HG03460 (cell line): ENCODE measurements at regions not wholly inside any gene's neighbourhood (a gene's known extent, or its start where the extent isn't known, plus 50 kb on each side); places are given as distances from the start of the nearest gene placed in this dataset.
"Not testable (repeated sequence)": the region's sequence is repeated elsewhere in the genome, so short reads cannot be mapped to it uniquely, and the experiment has no call there.

Experiments
- ATAC-seq: cut with Tn5 transposase; IDR thresholded peaks from one replicate; pipeline ENCODE4 v1.9.1; 2021; ENCODE audit not compliant: unreplicated experiment

DNA sequence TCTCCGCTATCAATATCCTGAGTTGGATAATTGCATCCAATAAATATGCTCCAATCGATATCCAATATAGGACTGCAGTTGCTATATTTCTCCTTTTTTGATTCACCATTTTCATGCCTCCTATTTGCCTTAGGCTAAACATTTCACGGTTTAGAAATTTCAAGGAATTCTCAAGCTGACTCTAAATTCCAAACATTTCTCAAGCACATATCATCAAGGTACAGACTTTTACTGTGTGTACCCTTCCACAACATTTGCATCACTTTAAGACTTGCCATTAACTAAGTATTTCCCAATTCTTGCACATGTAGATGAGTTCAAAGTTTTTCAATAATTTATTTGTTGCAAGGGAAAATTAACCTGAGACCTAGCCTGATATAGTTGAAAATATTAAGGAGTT, 795.2 kb upstream of the TMPRSS15 start:
- ATAC-seq, result no peak

DNA sequence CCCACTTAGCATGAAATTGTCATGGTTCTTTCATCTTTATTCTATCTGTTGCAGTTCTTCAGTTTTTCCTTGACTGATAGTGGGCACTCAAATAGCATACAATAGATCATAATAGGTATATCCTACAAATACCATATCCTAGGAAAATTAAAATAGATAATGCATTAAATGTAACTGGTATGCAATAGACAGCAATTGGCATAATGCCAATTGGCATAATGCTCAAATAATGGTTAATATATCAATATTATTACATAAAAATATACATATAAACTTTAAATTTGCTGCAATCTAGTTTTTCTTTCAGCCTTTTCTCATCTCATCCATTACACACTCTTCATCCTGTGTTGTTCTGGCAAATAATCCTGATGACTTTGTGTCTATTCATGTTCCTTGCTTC, 814.6 kb upstream of the TMPRSS15 start:
- ATAC-seq, result no peak

DNA sequence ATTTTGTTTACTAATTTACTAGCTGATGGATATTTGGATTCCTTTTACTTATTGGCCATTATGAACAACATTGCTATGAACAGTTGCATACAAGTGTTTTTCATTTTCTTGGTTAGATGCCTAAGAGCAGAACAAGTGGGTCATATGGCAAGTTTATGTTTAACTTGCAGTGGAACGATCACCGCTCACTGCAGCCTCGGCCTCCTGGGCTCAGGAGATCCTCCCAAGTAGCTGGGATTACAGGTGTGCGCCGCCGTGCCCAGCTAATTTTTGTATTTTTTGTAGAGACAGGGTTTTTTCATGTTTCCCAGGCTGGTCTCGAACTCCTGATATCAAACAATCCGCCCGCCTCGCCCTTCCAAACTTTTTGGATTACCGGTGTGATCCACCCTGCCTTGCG, 820.5 kb upstream of the TMPRSS15 start:
- ATAC-seq, result no peak

DNA sequence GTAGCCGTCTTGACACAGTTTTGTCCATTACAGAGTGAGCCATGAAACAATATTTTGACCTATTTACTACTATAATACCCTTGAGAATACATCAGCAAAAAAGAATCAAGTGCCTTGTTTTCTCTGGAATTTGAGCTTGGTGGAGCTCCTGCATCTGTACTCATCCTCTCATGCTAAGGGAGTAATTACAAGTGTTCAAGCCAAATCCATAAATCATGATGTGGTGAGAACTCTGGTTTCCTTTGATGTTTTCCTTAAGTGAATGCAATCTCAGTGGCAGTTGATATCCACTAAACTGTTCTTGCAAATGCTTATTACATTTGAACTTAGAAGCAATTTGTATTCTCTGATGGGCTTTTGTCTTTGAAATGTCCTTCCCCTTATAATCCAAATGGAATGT, 824.6 kb upstream of the TMPRSS15 start:
- ATAC-seq, result no peak

DNA sequence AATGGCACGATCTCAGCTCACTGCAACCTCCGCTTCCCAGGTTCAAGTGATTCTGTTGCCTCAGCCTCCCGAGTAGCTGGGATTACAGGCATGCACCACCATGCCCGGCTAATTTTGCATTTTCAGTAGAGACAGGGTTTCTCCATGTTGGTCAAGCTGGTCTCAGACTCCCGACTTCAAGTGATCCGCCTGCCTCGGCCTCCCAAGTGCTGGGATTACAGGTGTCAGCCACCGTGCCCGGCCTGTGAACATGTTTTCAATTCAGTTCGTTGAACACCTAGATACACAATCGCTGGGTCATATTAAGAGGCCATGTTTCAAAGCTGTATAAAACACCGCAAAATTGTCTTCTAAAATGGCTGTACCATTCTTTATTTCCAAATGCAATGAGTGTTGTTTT, 830.3 kb upstream of the TMPRSS15 start:
- not testable (repeated sequence) for ATAC-seq

DNA sequence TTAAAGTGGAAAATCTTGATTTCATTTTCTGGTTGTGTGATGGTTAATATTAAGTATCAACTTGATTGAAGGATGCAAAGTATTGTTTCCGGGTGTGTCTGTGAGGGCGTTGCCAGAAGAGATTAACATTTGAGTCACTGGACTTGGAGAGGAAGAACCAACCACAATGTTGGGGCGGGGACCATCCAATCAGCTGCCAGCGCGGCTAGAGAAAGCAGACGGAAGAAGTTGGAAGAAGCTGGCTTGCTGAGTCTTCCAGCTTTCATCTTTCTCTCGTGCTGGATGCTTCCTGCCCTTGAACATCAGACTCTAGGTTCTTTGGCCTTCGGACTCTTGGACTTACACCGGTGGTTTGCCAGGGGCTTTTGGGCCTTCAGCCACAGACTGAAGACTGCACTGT, 832.6 kb upstream of the TMPRSS15 start:
- ATAC-seq, result no peak

DNA sequence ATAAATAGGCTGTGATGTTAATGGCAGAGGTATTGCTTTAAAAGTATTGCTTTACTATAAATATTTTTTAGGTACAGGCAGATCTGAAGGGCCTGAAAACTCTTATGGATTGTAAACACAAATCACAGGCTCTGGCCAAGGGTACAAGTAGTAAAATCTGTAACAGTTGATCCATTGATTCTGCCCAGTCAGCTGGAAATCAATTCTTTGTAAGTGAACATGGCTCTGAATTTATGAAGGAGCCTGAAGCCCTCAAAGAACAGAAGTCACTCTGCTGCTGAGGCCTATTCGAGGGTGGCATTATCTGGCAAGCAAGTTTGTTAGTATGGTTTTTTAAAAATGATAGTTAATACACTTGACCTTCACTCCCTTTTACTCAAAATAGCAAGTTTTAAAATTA, 834.0 kb upstream of the TMPRSS15 start:
- no peak for ATAC-seq

DNA sequence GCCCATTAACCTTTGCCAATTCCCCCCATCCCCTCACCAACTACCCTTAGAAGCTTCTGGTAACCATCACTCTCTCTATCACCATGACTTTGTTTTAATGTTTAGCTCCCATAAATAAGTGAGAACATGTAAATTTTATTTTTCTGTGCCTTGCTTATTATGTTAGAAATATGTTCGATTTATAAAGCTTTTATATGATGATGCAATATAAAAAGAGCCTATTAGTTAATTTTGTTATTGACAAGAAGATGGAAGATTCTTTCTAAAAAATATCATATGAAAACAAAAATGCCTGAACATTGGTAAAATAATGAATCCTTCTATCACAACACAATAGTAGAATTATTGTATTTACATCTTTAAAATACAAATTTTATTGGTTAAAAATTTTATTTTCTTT, 836.1 kb upstream of the TMPRSS15 start:
- no peak for ATAC-seq

DNA sequence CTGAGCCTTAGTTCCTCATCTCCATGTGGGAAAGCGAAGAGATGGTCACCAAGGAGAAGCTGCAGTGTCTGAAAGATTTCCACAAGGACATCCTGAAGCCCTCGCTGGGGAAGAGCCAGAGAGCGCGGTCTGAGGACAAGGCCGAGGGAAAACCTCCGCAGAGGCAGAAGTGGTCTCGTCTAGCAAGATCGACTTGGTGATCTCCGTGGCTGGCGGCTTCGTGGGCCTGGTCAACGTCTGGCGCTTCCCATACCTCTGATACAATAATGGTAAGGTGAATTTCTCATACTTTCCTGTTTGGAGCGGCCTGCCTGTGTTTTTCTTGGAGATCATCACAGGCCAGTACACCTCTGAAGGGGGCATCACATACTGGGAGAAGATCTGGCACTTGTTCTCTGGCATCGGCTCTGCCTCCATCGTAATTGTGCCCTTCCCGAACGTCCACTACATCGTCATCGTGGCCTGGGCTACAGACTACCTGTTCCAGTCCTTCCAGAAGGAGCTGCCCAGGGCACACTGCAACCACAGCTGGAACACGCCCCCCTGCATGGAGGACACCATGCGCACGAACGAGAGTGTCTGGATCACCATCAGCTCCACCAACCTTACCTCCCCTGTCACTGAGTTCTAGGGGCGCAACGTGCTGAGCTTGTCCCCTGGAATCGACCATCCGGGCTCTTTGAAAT, 841.1 kb upstream of the TMPRSS15 start:
- no peak for ATAC-seq

DNA sequence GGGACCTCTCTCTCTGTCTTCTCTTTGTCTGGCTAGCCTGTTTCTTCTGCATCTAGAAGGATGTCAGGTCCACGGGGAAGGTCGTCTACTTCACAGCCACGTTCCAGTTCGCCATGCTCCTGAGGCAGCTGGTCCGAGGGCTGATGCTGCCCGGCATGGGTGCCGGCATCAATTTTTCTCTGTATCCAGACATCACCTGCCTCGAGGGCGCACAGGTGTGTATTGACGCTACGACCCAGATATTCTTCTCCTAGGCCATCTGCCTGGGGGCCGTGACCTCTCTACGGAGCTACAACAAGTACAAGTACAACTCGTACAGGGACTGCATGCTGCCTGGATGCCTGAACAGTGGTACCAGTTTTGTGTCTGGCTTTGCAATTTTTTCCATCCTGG, 841.6 kb upstream of the TMPRSS15 start:
- ATAC-seq, result no peak

DNA sequence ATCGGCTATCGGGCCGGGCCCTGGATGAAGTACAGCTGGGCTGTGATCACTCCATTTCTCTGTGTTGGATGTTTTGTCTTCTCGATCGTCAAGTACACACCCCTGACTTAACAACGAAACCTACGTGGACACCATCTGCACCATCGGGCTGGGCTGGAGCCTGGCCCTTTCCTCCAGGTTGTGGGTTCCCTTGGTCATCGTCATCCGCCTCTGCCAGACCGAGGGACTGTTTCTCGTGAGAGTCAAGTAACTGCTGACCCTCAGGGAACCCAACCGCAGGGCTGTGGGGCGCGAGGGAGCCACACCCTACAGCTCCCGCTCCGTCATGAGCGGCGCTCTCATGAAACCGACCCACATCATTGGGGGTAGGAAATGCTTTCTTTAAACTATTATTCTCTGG, 842.4 kb upstream of the TMPRSS15 start:
- ATAC-seq, result no peak

DNA sequence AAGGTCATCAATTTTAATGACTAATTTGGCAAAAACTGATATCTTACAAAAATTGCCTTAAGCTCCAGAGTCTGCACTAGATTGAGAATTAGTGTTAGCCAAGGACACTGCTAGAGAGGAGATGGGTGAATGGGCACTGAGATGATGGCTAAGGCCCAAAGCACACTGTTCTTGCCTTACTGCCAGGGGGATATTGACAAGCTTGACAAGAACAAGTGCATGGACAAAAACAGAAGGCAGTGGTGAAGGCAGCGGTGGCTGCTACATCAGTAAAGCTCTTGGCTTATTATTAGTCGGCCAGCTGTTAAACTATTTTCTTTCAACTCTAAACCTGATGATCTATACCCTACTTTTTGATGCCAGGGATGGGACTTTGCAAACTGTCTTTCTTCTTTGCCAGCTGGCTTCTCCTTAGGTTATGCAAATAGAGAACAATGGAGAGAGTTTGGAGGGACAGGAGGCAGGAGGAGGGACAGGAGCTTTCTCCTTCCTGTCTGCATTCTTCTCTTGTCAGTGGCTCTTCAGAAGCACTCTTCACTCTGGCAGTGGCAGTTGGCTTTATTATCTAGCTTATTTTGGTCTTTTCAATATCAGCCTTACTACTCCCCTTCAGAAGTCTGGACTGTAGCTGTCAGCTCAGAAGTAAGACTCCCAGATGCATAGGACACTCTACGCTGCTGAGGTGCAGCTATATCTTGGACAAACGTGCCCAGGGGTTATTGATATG, 853.5 kb upstream of the TMPRSS15 start:
- ATAC-seq, result no peak

DNA sequence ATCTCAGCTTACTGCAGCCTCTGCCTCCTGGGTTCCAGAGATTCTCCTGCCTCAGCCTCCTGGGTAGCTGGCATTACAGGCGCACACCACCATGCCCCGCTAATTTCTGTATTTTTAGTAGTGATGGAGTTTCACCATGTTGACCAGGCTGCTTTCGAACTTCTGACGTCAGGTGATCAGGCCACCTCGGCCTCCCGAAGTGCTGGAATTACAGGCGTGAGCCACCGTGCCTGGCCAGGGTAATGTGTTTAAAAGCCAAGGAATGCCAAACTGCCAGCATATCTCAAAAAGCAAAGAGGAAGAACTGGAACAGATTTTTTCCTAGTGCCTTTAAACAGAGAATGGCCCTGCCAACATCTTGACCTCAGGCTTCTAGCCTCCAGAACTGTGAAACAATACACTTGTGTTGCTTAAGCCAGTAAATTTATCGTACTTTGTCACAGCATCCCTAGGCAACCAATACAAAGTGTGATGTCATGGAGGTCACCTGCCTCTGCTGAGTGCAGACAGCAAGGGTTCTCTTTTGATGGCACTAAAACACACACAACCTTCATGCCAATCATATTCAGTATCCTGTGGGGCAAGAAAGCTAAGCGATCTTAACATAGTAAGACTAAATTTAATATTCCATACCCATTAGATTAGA, 858.3 kb upstream of the TMPRSS15 start:
- ATAC-seq, result no peak

DNA sequence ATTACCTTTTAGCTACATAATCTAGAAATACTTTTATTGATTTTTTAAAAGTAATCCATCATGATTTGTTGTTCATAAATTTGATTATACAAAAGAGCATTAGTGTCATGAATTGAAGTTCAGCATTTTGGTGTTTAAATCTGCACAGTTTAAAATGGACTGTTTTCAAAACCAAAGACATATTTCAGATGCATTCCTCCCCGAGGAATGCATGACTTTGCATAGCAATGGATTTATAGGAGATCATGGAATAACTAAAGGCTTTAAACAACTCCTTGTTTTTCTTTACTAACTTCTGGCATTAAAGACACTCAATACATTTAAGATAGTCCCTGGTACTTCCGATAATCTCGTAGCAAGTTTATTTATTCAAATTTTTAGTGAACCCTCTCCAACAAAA, 863.1 kb upstream of the TMPRSS15 start:
- no peak for ATAC-seq

DNA sequence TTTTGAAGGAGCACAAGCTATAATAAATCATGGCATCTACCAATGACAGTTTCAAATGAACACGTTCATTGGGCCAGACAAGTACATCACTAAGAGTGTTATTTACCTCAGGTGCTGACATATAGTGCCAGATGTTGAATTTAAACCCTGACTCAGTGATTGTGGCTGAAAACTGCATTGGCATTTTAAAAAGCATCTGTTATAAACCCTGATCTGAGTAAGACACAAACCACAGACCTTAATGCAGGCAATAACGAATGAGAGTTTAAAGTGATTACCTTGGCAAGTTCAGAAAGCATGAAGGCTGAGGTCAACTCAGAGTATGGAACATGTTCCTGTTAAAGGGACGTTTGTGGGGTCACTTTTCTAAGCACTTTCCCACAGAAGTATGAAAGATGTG, 865.1 kb upstream of the TMPRSS15 start:
- no peak for ATAC-seq

DNA sequence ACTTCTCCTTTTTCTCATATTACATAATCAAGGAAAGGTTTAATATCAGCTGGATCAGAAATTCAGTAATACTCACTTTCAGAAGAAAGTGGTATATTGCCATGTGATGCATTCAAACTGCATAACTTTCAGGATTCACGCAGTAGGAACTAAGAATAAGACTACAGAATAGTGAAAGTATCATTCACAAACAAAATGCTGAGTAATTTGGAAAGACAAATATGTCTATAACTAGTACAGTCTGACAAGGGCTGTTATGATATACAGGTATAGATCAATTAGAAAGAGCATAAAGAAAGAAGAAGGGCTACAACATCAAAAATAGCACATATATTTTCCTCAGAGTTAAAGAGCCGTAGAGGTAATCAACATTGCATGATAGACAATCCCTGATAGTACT, 871.5 kb upstream of the TMPRSS15 start:
- no peak for ATAC-seq

DNA sequence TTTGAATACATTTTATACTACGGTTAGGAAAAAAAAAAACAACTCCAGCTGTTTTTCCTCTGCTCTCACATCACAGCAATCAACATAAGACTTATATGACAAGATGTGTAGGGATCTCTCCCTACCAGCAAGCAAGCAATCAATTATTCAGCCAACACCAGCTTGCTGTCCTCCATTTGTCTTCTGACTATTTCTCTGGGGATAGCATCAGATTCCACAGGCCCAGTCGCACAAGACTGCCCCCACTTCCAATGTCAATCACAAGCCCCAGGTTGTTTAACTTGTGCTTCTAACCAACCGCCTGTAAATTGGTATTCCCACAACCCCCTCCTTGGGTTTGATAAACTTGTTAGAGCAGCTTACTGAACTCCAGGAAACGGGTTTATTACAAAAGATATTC, 873.1 kb upstream of the TMPRSS15 start:
- no peak for ATAC-seq

DNA sequence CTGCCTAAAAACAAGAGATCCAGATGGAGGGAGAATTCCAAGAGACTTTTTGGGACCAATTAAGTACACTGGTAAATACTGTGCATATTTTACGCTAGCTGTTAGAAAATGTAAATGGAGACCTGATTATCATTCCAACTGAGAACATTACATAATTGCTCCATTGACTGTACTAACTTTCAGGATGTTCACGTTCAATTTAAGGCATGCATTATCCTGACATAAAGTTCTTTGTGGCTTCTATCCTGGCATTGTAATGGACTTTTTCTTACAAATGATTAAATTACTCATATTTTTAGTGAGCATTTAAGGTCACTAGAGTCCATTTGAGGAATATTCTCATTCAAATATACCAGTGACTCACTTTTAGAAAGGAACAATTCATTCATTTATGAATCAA, 883.3 kb upstream of the TMPRSS15 start:
- ATAC-seq, result no peak

DNA sequence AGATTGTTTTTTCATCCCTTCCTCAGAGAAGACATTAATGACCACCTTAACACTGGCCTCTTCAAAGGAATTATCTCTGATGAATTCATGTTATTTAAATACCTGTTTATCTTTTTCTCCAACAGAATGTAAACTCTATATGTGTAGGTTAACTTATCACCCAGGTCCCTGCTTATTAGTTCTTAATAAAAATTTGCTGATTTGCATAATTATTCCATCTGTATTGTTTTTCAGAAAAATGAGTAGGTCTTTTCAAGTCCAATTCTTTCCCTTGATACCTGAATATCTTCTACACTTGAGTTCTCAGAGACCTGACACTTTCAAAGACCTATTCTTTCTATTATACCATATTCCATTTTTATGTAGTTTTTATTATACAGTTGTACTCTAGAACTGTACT, 886.7 kb upstream of the TMPRSS15 start:
- ATAC-seq, result no peak

DNA sequence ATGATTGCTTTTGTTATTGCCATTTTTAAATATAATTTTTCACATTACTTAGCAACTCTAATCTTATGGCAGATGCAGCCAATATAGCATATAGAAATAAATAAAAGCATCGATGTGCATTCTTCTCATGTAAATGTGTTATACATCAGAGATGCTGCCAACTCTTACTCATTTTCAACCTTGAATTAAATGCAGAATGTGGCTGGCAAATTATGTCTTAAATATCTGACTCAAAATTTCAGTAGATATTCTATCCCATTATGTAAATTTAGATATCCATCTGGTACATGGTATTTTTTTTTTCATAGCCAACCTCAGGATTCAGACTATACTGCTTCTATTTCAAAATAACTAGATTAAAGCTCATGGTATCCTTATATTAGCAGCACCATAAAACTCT, 916.7 kb upstream of the TMPRSS15 start:
- ATAC-seq, result no peak

DNA sequence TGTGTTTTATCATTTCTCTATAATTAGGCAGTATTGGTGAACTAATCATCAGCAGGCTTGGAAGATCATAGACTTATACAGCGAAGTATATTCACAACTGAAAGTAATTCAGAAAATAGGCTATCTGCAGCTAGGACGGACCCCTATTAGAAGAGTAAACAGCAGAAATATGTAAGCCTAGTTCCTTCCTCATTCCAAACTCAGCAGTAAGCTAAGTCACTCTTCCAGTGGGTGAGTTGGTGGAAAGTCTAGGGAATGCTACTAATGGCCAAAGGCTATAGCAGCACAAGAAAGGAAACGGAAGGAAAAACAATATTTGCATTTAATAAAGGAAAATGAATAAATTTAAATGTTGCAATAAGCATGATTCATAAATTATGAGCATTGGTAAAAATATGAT, 918.1 kb upstream of the TMPRSS15 start:
- ATAC-seq, result no peak

DNA sequence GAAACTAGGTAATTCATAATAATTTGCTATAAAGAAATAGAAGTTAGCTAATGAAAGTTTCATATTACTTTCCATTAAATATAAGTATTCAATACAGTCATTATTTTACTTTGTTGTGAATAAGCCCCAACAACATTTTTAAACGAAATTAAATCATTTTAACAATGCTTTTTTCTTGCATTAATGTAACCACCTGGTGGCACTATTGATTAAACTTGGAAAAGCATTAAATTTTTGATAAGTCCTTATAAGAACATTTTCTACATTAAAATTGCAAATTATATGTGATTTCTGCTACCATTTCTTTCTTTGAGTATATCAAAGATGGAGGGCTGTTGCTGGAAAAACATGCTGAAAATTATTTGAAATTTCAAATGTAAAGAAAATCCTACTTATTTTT, 918.8 kb upstream of the TMPRSS15 start:
- no peak for ATAC-seq
